HL-60 (cell line): ENCODE measurements at regions not wholly inside any gene's neighbourhood (a gene's known extent, or its start where the extent isn't known, plus 50 kb on each side); places are given as distances from the start of the nearest gene placed in this dataset.

Experiments used
- GABPA ChIP-seq: IDR thresholded peaks from 2 replicates; pipeline ENCODE4 v1.6.1; 2012; ENCODE audit warnings: low read depth
- POLR2AphosphoS5 ChIP-seq: IDR thresholded peaks from 2 replicates; pipeline ENCODE4 v1.6.1; 2012; ENCODE audit warnings: low read depth
- TF ChIP-seq, protein P1 (sequence below): IDR thresholded peaks from one replicate; pipeline ENCODE4 v1.5.1; 2011; ENCODE audit warnings: low read length, control low read depth, inconsistent platforms; ENCODE audit not compliant: insufficient read depth
- TF ChIP-seq, protein P2 (sequence below): IDR thresholded peaks from 2 replicates; pipeline ENCODE4 v1.6.1; 2012; ENCODE audit warnings: low read depth; ENCODE audit not compliant: insufficient replicate concordance

- TF ChIP-seq, protein P1, sequence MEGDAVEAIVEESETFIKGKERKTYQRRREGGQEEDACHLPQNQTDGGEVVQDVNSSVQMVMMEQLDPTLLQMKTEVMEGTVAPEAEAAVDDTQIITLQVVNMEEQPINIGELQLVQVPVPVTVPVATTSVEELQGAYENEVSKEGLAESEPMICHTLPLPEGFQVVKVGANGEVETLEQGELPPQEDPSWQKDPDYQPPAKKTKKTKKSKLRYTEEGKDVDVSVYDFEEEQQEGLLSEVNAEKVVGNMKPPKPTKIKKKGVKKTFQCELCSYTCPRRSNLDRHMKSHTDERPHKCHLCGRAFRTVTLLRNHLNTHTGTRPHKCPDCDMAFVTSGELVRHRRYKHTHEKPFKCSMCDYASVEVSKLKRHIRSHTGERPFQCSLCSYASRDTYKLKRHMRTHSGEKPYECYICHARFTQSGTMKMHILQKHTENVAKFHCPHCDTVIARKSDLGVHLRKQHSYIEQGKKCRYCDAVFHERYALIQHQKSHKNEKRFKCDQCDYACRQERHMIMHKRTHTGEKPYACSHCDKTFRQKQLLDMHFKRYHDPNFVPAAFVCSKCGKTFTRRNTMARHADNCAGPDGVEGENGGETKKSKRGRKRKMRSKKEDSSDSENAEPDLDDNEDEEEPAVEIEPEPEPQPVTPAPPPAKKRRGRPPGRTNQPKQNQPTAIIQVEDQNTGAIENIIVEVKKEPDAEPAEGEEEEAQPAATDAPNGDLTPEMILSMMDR: no peak
- TF ChIP-seq GABPA (no peak), POLR2AphosphoS5 (no peak)
- TF ChIP-seq, protein P2, sequence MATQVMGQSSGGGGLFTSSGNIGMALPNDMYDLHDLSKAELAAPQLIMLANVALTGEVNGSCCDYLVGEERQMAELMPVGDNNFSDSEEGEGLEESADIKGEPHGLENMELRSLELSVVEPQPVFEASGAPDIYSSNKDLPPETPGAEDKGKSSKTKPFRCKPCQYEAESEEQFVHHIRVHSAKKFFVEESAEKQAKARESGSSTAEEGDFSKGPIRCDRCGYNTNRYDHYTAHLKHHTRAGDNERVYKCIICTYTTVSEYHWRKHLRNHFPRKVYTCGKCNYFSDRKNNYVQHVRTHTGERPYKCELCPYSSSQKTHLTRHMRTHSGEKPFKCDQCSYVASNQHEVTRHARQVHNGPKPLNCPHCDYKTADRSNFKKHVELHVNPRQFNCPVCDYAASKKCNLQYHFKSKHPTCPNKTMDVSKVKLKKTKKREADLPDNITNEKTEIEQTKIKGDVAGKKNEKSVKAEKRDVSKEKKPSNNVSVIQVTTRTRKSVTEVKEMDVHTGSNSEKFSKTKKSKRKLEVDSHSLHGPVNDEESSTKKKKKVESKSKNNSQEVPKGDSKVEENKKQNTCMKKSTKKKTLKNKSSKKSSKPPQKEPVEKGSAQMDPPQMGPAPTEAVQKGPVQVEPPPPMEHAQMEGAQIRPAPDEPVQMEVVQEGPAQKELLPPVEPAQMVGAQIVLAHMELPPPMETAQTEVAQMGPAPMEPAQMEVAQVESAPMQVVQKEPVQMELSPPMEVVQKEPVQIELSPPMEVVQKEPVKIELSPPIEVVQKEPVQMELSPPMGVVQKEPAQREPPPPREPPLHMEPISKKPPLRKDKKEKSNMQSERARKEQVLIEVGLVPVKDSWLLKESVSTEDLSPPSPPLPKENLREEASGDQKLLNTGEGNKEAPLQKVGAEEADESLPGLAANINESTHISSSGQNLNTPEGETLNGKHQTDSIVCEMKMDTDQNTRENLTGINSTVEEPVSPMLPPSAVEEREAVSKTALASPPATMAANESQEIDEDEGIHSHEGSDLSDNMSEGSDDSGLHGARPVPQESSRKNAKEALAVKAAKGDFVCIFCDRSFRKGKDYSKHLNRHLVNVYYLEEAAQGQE: no peak
These were observed 80.0 kb upstream of the ZSWIM6 start for GRCh38 chr5:61251874-61252642.
